ENCODE measurements at regions not wholly inside any gene's neighbourhood (a gene's known extent, or its start where the extent isn't known, plus 50 kb on each side); places are given as distances from the start of the nearest gene placed in this dataset.
A peak's percentile ranks its signal among the peaks of the same experiment; 100 is the strongest.
"Not testable (repeated sequence)": the region's sequence is repeated elsewhere in the genome, so short reads cannot be mapped to it uniquely, and the experiment has no call there.

DNA sequence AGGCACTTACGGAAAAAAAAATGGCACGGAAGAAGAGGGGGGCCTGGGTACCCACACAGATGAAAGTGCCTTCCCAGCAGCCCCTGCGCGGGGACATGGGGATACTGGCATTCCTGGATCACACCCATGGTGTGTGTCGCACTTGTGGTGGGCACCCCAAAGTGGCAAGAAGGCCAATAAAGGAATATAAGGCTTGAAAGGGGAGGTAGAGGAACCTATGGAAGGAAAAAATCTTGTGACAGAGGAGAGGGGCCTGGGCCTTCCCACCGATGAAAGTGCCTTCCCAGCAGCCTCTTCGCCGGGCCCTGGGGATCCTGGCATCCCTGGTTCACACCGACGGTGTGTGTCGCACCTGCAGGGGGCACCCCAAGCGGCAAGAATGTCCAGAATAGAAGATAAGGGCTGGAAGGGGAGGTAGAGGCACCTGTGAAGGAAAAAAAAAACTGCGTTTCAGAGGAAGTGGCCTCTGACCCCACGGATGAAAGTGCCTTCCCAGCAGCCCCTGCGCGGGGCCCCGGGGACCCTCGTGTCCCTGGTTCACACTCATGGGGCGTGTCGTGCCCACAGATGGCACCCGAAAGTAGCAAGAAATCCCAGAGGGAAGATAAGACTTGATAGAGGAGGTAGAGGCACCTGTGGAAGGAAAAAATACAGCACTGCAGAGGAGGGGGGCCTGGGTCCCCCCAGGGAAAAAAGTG, 284.0 kb downstream of the ALG10 start:
- DNase-seq, result no peak

DNA sequence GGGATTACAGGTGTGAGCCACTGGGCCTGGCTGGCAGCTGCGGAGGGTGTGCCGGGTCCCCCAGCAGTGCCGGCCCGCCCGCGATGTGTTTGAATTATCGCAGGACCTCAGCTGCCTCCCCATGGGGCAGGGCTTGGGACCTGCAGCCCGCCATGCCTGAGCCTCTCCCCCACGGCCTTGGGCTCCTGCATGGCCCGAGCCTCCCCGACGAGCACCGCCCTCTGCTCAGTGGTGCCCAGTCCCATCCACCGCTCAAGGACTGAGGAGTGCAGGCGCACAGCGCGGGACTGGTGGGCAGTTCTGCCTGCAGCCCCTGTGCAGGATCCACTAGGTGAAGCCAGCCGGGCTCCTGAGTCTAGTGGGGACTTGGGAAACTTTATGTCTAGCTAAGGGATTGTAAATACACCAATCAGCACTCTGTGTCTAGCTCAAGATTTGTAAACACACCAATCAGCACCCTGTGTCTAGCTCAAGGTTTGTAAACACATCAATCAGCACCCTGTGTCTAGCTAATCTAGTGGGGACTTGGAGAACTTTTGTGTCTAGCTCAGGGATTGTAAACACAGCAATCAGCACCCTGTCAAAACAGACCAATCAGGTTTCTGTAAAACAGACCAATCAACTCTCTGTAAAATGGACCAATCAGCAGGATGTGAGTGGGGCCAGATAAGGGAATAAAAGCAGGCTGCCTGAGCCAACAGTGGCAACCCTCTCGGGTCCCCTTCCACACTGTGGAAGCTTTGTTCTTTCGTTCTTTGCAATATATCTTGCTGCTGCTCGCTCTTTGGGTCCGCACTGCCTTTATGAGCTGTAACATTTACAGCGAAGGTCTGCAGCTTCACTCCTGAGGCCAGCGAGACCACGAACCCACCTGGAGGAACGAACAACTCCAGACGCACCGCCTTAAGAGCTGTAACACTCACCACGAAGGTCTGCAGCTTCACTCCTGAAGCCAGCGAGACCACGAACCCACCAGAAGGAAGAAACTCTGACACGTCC, 287.8 kb downstream of the ALG10 start:
- not testable (repeated sequence) for DNase-seq

DNA sequence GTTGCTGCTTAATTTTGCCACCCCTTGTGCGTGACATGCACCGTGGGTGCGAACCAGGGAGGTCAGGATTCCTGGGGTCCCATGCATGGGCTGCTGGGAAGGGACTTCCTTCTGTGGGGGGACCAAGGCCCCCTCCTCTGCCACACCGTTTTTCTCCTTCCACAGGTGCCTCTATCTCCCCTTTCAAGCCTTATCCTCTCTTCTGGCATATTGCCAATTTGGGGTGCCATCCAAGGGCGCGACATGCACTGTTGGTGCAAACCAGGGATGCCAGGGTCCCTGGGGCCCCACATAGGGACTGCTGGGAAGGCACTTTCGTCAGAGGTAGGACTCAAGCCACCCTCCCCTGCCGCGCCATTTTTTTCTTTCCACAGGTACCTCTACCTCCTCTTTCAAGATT, 289.0 kb downstream of the ALG10 start:
- no peak for DNase-seq

DNA sequence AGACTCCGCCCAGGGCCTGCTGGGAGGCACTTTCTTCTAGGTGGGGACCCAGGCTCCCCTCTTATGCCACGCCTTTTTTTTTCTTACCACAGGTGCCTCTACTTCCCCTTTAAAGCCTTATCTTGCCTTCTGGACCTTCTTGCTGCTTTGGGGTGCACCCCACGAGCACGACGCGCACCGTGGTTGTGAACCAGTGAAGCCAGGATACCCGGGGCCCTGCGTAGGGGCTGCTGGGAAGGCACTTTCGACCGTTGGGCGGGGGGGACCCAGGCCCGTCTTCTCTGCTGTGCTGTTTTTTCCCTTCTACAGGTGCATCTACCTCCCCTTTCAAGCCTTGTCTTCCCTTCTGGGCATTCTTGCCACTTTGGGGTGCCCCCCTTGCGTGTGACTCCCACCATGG, 305.4 kb downstream of the ALG10 start:
- no peak for DNase-seq

DNA sequence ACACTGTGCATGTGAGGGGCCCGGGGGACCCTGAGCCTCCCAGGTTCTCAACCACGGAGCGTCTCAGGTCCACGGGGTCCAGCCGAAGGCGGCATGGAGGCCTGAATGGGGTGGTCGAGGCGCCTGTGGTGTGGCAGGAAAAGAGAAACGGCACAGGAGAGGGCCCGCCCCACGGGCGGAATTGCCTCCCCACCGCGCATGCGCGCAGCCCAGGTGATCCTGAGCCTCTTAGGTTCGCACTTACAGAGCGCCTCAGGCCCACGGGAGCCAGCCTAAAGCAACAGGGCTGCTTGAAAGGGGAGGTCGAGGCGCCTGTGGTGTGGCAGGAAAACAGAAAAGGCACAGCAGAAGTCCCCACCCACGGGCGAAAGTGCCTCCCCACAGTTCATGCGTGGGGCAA, 311.0 kb downstream of the ALG10 start:
- peak; percentile 14 for DNase-seq

DNA sequence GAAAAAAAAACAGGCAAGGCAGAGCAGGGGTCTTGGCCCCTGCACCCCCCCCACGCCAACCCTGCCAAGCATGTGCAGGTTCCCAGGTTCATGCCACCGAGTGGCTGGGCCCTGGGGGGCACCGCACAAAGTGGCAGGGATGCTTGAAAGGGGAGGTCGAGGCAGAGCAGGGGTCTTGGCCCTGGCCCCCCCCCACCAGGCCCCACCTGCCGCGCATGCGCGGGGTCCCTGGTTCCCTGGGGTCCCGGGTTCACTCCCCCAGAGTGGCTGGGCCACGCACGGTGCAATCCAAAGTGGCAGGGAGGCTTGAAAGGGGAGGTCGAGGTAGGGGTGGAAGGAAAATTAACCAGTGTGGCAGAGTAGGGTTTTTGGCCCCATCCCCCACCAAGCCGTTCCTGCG, 312.2 kb downstream of the ALG10 start:
- no peak for DNase-seq

DNA sequence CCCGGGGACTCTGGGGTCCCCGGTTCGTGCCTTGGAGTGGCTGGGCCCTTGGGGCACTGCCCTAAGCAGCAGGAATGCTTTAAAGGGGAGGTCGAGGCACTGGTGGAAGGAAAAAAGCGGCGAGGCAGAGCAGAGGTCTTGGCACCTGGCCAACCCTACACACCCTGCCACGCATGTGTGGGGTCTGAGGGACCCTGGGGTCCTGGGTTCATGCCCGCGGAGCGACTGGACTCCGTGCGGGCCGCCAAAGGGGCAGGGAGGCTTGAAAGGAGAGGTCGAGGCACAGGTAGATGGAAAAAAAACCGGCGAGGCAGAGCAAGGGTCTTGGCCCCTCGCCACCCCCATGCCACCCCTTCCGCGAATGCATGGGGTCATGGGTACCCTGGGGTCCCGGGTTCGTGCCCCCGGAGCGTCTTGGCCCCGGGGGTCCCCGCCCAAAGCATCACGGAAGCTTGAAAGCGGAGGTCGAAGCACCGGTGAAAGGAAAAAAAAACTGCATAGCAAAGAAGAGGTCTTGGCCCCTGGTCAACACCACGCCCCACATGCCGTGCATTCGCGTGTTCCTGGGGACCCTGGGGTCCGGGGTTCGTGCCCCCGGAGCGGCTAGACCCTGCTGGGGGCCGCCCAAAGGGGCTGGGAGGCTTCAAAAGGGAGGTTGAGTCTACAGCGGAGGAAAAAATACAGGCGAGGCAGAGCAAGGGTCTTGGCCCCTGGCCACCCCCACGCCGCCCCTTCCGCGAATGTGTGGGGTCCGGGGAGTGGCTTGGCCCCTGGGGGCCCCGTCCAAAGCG, 312.9 kb downstream of the ALG10 start:
- no peak for DNase-seq

DNA sequence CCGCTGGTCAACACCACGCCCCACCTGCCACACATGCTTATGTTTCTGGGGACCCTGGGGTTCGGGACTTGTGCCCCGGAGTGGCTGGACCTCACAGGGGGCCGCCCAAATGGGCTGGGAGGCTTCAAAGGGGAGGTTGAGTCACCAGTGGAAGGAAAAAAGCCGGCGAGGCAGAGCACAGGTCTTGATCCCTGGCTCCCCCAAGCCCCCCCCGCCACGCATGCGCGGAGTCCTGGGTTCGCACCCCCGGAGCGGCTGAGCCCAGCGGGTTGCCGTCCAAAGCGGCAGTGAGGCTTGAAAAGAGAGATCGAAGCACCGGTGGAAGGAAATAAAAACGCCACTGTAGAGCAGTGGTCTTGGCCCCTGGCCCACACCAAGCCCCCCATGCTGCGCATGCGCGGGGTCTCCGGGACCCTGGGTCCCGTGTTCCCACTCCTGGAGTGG, 313.5 kb downstream of the ALG10 start:
- peak; percentile 44 for DNase-seq

DNA sequence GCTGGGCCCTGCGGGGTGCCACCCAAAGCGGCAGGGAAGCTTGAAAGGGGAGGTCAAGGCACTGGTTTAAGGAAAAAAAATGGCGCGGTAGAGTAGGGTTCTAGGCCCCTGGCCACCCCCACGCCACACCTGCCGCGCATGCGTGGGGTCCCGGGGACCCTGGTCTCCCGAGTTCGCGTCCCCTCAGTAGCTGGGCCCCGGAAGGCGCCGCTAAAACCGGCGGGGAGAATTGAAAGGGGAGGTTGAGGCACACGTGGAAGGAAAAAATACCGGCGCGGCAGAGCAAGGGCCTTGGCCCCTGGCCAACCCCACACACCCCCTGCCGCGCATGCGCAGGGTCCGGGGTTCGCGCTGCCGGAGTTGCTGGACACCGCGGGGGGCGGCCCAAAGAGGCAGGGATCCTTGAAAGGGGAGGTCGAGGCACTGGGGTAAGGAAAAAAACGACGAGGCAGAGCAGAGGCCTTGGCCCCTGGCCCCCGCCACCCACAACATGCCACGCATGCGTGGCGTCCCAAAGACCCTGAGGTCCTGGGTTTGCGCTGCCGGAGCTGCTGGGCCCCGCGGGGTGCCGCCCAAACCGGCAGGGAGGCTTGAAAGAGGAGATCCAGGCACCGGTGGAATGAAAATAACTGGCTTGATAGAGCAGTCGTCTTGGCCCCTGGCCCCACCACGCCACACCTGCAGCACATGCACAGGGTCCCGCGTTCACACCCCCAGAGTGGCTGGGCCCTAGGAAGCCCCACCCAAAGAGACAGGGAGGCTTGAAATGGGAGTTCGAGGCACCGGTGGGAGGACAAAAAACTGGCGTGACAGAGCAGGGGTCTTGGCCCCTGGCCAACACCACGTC, 314.5 kb downstream of the ALG10 start:
- DNase-seq, result peak; percentile 44

DNA sequence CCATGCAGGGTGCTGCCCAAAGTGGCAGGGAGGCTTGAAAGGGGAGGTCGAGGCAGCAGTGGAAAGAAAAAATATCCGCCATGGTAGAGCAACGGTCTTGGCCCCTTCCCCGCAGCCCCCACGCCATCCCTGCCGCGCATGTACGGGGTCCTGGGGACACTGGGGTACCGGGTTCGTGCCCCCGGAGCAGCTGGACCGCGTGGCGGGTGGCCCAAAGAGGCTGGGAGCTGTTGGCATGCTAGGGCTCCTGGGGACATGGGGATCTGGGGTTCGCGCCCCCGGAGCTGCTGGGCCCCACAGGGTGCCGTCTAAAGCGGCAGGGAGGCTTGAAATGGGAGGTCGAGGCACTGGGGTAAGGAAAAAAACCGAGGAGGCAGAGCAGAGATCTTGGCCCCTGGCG, 316.5 kb downstream of the ALG10 start:
- DNase-seq, result no peak

DNA sequence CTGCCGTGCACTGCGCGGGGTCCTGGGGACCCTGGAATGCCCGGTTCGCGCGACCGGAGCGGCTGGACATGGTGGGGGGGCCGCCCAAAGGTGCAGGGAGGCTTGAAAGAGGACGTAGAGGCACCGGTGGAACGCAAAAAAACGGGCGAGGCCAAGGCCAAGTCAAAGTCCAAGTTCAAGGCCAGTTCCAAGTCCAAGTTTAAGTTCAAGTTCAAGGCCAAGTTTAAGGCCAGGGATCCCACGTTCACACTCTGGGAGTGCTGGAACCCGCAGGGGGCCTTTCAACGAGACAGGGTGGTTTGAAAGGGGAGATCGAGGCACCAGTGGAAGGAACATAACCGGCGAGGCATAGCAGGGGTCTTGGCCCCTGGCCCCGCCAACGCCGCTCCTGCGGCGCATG, 317.6 kb downstream of the ALG10 start:
- no peak for DNase-seq

DNA sequence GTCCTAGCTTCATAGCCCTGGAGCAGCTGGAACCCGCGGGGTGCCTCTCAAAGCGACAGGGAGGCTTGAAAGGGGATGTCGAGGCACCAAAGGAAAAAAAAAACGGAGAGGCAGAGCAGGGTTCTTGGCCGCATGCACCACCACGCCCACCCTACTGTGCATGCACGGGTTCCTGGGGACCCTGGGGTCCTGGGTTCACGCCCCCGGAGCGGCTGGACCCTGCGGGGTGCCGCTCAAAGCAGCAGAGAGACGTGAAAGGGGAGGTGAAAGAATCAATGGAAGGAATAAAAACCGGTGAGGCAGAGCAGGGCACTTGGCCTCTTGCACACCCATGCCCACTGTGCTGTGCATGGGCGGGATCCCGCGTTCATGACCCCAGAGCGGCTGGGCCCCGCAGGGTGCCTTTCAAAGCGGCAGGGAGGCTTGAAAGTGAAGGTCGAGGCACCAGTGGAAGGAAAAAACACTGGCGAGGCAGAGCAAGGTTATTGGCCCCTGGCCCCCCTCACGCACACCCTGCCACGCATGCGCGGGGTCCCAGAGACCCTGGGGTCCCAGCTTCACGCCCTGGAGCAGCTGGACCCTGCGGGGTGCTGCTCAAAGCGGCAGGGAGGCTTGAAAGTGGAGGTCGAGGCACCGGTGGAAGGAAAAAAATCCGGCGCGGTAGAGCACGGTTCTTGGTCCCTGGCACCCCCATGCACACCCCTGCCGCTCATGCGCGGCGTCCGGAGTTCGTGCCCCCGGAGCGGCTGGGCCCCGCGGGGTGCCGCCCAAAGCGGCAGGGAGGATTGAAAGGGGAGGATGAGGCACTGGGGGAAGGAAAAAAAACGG, 318.5 kb downstream of the ALG10 start:
- DNase-seq, result peak; percentile 17

DNA sequence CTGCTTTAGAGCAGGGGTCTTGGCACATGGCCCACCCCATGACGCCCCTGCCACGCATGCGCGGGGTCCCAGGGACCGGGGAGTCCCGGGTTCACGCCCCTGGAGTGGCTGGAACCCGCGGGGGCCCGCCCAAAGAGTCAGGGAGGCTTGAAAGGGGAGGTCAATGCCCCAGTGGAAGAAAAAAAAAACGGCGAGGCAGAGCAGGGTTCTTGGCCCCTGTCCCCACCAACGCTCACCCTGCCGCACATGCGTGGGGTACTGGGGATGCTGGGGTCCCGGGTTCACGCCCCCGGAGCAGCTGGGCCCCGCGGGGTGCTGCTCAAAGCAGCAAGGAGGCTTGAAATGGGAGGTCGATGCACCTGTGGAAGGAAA, 319.1 kb downstream of the ALG10 start:
- no peak for DNase-seq

DNA sequence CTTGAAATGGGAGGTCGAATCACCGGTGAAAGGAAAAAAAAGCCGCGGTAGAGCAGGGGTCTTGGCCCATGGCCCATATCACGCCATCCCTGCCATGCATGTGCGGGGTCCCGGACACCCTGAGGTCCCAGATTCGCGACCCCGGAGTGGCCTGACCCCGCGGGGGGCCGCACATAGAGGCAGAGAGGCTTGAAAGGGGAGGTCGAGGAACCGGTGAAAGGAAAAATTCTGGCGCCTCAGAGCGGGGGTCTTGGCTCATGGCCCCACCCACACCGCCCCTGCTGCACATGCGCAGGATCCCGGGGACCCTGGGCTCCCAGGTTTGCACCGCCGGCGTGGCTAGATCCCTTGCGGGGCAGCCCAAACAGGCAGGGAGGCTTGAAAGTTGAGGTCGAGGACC, 319.8 kb downstream of the ALG10 start:
- no peak for DNase-seq

DNA sequence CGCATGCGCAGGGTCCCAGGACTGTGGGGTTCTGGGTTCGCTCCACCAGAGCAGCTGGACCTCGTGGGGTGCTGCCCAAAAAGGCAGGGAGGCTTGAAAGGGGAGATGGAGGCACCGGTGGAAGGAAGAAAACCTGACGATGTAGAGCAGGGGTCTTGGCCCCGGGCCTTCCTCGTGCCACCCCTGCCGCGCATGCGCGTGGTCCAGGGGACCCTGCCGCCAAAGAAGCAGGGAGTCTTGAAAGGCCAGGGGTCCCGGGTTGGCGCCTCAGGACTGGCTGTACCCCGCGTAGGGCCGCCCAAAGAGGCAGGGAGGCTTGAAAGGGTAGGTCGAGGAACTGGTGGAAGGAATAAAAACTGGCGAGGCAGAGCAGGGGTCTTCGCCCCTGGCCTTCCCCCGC, 321.0 kb downstream of the ALG10 start:
- peak; percentile 21 for DNase-seq

DNA sequence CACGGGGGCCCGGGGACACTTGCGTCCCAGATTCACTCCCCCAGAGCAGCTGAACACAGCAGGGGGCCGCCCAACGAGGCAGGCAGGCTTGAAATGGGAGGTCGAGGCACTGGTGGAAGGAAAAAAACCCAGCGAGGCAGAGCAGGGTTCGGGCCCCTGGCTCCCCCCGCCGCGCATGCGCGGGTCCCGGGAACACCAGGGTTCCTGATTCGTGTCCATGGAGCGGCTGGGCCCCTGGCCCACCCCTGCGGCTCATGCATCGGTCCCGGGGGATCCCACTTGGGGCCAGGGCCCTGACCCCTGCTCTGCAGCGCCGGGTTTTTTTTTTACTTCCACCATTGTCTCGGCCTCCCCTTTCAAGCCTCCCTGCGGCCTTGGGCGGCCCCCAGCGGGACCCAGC, 321.5 kb downstream of the ALG10 start:
- no peak for DNase-seq

DNA sequence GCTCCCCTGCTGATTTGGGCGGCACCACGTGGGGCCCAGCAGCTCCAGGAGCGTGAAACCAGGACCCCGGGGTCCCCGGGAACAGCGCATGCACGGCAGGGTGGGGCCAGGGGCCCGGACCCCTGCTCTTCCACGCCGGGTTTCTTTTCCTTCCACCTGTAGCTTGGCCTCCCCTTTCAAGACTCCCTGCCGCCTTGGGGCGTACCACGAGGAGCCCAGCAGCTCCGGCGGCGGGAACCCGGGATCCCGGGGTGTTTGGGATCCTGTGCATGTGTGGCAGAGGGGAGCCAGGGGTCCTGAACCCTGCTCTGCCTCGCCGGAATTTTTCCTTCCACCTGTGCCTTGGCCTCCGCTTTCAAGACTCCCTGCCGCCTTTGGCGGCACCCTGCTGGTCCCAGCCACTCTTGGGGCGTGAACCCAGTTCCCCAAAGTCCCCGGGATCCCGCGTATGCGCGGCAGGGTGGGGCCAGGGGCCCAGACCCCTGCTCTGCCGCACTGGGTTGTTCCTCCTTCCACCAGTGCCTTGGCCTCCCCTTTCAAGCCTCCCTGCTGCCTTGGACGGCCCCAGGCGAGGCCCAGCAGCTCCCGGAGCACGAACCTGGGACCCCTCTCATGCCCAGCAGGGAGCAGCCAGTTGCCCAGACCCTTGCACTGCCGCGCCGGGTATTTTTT, 322.7 kb downstream of the ALG10 start:
- DNase-seq, result peak; percentile 12

DNA sequence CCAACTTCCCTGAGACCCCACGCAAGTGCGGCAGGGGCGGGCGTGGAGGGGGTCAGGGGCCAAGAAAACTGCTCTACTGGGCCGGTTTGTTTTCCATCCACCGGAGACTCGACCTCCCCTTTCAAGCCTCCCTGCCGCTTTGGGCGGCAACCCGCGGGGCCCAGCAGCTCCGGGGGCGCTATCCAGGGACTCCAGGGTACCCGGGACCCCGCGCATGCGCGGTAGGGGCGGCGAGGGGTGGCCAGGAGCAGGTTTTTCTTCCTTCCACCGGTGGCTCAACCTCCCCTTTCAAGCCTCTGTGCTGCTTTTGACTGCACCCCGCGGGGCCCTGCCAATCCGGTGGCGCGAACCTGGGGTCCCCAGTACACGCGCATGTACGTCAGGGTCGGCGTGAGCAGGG, 323.5 kb downstream of the ALG10 start:
- DNase-seq, result peak; percentile 18

DNA sequence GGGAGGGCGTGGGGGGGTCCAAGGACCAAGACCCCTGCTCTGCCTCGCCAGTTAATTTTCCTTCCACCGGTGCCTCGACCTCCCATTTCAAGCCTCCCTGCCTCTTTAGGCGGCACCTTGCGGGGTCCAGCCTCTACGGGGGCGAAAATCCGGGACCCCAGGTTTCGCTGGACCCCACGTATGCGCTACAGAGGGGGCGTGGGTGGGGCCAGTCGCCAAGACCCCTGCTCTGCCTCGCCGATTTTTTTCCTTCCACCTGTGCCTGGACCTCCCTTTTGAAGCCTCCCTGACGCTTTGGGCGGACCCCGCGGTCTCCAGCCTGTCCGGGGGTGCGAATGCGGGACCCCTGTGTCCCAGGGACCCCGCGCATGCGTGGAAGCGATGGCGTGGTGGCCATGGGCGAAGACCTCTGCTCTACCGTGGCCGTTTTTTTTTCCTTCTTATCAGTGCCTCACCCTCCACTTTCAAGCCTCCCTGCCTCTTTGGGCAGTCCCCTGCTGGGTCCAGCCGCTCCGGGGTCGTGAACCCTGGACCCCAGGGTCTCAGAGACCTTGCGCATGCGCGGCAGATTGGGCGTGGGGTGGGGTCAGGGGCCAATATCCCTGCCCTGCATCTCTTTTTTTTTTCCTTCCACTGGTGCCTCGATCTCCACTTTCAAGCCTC, 324.2 kb downstream of the ALG10 start:
- DNase-seq, result no peak

DNA sequence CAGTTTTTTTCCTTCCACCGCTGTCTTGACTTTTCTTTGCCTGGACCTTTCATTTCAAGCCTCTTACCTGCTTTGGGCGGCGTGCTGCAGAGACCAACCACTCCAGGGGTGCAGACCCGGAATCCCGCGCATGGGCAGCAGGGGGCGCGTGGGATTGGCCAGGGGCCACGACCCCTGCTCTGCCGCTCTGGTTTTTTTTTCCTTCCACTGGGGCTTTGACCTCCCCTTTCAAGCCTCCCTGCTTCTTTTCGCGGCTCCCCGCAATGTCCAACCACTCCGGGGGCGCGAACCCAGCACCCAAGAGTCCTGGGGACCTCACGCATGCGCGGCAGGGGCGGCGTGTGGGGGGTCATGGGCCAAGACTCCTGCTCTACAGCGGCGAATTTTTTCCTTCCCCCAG, 325.1 kb downstream of the ALG10 start:
- peak; percentile 31 for DNase-seq

Data from NCI-H82 (cell line).